CD14-positive monocyte (primary cell): ENCODE measurements at regions not wholly inside any gene's neighbourhood (a gene's known extent, or its start where the extent isn't known, plus 50 kb on each side); places are given as distances from the start of the nearest gene placed in this dataset.

Source experiments
- DNase-seq, 3 donors: peaks; one replicate each; pipeline ENCODE4 v3.0.0-alpha.2; 2011 to 2022
- H2AFZ ChIP-seq: 2 replicates; pipeline ENCODE4 v1.6.0; 2012; ENCODE audit warnings: mild to moderate bottlenecking, low read depth, low read length, inconsistent platforms; ENCODE audit not compliant: insufficient read depth, poor library complexity, severe bottlenecking
- H3K27ac ChIP-seq, 2 donors: 1 replicate in 1 of 2; 2 replicates in 1 of 2; pipeline ENCODE4 v1.5.1; 2012 to 2013; ENCODE audit warnings: low read length in 2 of 2, control low read depth in 1 of 2, inconsistent platforms in 1 of 2, low read depth in 1 of 2, mild to moderate bottlenecking in 1 of 2
- H3K27me3 ChIP-seq, 2 donors: one replicate each; pipeline versions ENCODE4 v1.6.0 to v1.6.1; 2011 to 2013; ENCODE audit warnings: low read length in 2 of 2; ENCODE audit not compliant: control insufficient read depth in 2 of 2, insufficient read depth in 2 of 2
- H3K36me3 ChIP-seq, 2 donors: replicated peaks in 1 of 2; 1 replicate in 1 of 2; 2 replicates in 1 of 2; pipeline versions ENCODE4 v1.5.1 to v1.6.1; 2012 to 2013; ENCODE audit warnings: low read length in 2 of 2, control low read depth in 1 of 2, inconsistent platforms in 1 of 2, mild to moderate bottlenecking in 1 of 2; ENCODE audit not compliant: insufficient read depth in 2 of 2, control insufficient read depth in 1 of 2
- H3K4me1 ChIP-seq, 2 donors: 1 replicate in 1 of 2; 2 replicates in 1 of 2; pipeline versions ENCODE4 v1.5.1 to v1.6.1; 2012 to 2013; ENCODE audit warnings: low read length in 2 of 2, control low read depth in 1 of 2, inconsistent platforms in 1 of 2, mild to moderate bottlenecking in 1 of 2, moderate library complexity in 1 of 2; ENCODE audit not compliant: insufficient read depth in 2 of 2, control insufficient read depth in 1 of 2
- H3K4me2 ChIP-seq: replicated peaks from 2 replicates; pipeline ENCODE3; 2012; ENCODE audit warnings: low read length, moderate library complexity, mild to moderate bottlenecking; ENCODE audit not compliant: poor library complexity, severe bottlenecking; ENCODE audit errors: extremely low read depth
- H3K4me3 ChIP-seq, 3 experiments: fragments of 200-600 bp in 1 of 3; sonication (generic) in 1 of 3; replicated peaks in 1 of 3; 1 replicate in 2 of 3; 2 replicates in 1 of 3; pipeline ENCODE4 v1.5.1; 2011 to 2013; ENCODE audit warnings: low read length in 3 of 3, mild to moderate bottlenecking in 3 of 3, control low read depth in 2 of 3, low read depth in 2 of 3, inconsistent platforms in 1 of 3, moderate library complexity in 1 of 3
- H3K79me2 ChIP-seq: 2 replicates; pipeline ENCODE4 v1.6.0; 2012; ENCODE audit warnings: mild to moderate bottlenecking, control low read depth, inconsistent platforms, low read length, moderate library complexity; ENCODE audit not compliant: insufficient read depth
- H3K9ac ChIP-seq: 2 replicates; pipeline ENCODE4 v1.6.0; 2017; ENCODE audit warnings: low read length, mild to moderate bottlenecking; ENCODE audit not compliant: insufficient read depth, poor library complexity, severe bottlenecking
- H3K9me3 ChIP-seq, 2 donors: replicated peaks in 1 of 2; 1 replicate in 1 of 2; 2 replicates in 1 of 2; pipeline versions ENCODE4 v1.5.1 to v1.6.1; 2012 to 2013; ENCODE audit warnings: low read length in 2 of 2, control low read depth in 1 of 2; ENCODE audit not compliant: control insufficient read depth in 1 of 2, insufficient read depth in 1 of 2
- H4K20me1 ChIP-seq: 2 replicates; pipeline ENCODE4 v1.6.0; 2012; ENCODE audit warnings: mild to moderate bottlenecking, low read length, control low read depth, moderate library complexity; ENCODE audit not compliant: insufficient read depth
- H3K27ac Mint-ChIP-seq, 7 donors: one replicate each; pipeline ENCODE4 v1.8.0; 2020; ENCODE audit warnings: mild to moderate bottlenecking in 7 of 7, mixed read lengths in 7 of 7, moderate library complexity in 6 of 7, inconsistent platforms in 2 of 7
- H3K27me3 Mint-ChIP-seq, 3 donors: one replicate each; pipeline ENCODE4 v1.8.0; 2021 to 2022; ENCODE audit warnings: low read depth in 3 of 3, mild to moderate bottlenecking in 3 of 3, mixed read lengths in 3 of 3, moderate library complexity in 3 of 3, inconsistent platforms in 1 of 3
- H3K36me3 Mint-ChIP-seq, 2 donors: one replicate each; pipeline ENCODE4 v1.8.0; 2020; ENCODE audit warnings: mixed read lengths in 2 of 2, inconsistent platforms in 1 of 2, mild to moderate bottlenecking in 1 of 2
- H3K4me1 Mint-ChIP-seq: one replicate; pipeline ENCODE4 v1.8.0; 2020; ENCODE audit warnings: mild to moderate bottlenecking, mixed read lengths
- H3K4me3 Mint-ChIP-seq, 2 donors: one replicate each; pipeline ENCODE4 v1.8.0; 2020; ENCODE audit warnings: mild to moderate bottlenecking in 2 of 2, mixed read lengths in 2 of 2, moderate library complexity in 1 of 2
- H3K9me3 Mint-ChIP-seq, 7 donors: one replicate each; pipeline ENCODE4 v1.8.0; 2020 to 2022; ENCODE audit warnings: mixed read lengths in 7 of 7, mild to moderate bottlenecking in 6 of 7, moderate library complexity in 6 of 7, inconsistent platforms in 2 of 7
- WGBS: methylation state at CpG from one replicate; pipeline ENCODE4 v1.1.5; 2013; ENCODE audit warnings: missing lambda C conversion rate; ENCODE audit not compliant: insufficient coverage; 5-methylcytosine and 5-hydroxymethylcytosine counted together
- intact Hi-C, 2 donors: fragments of 100-400 bp; cut with micrococcal nuclease; formaldehyde crosslinking; loops; one replicate each; pipeline versions ENCODE4 v1.15.0 to v1.15.1; 2023
- TF ChIP-seq, protein P1 (sequence below): fragments of 200-600 bp; IDR thresholded peaks from one replicate; pipeline ENCODE4 v1.8.0; 2022; ENCODE audit warnings: antibody characterized with exemption, mild to moderate bottlenecking

GRCh38 chr3:59338934-59339333, 289.1 kb upstream of the CFAP20DC start:
- H2AFZ ChIP-seq = no peak overlapping the region
- DNase-seq = no peak
- intact Hi-C loops = no loop called here
- no peak overlapping the region for H3K4me3 ChIP-seq
- peaks cover 30% of the 10 kb centered on the region for H3K4me1 Mint-ChIP-seq
- H4K20me1 ChIP-seq = no peaks in the 10 kb centered on the region
- H3K27me3 ChIP-seq = no peaks in the 10 kb centered on the region
- H3K36me3 Mint-ChIP-seq = peaks cover 1% of the 10 kb centered on the region in 2 donors
- TF ChIP-seq, protein P1, sequence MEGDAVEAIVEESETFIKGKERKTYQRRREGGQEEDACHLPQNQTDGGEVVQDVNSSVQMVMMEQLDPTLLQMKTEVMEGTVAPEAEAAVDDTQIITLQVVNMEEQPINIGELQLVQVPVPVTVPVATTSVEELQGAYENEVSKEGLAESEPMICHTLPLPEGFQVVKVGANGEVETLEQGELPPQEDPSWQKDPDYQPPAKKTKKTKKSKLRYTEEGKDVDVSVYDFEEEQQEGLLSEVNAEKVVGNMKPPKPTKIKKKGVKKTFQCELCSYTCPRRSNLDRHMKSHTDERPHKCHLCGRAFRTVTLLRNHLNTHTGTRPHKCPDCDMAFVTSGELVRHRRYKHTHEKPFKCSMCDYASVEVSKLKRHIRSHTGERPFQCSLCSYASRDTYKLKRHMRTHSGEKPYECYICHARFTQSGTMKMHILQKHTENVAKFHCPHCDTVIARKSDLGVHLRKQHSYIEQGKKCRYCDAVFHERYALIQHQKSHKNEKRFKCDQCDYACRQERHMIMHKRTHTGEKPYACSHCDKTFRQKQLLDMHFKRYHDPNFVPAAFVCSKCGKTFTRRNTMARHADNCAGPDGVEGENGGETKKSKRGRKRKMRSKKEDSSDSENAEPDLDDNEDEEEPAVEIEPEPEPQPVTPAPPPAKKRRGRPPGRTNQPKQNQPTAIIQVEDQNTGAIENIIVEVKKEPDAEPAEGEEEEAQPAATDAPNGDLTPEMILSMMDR = no peak
- WGBS = 100% methylated on average over 4 of the region's 7 CpGs
- peaks cover 0 to 1% (median 0%) of the 10 kb centered on the region in 7 donors for H3K9me3 Mint-ChIP-seq
- no peak overlapping the region for H3K27ac Mint-ChIP-seq
- H3K27me3 Mint-ChIP-seq = no peaks in the 10 kb centered on the region
- no peaks in the 10 kb centered on the region for H3K36me3 ChIP-seq
- no peak overlapping the region for H3K4me3 Mint-ChIP-seq
- peaks cover 28 to 29% of the 10 kb centered on the region in 2 donors for H3K4me1 ChIP-seq
- H3K79me2 ChIP-seq = no peaks in the 10 kb centered on the region
- H3K9me3 ChIP-seq = no peaks in the 10 kb centered on the region
- H3K4me2 ChIP-seq = no peak overlapping the region
- no peak overlapping the region for H3K27ac ChIP-seq
- no peak overlapping the region for H3K9ac ChIP-seq

GRCh38 chr3:59335338-59335737, 285.5 kb upstream of the CFAP20DC start:
- Histone ChIP-seq H3K9me3 (no peaks in the 10 kb centered on the region), H4K20me1 (no peaks in the 10 kb centered on the region), H2AFZ (peak overlapping the region; percentile 9), H3K27me3 (no peaks in the 10 kb centered on the region), H3K4me2 (no peak overlapping the region), H3K4me3 (no peak overlapping the region), H3K27ac (peak overlapping the region in 1 of 2 donors; percentile 59), H3K79me2 (no peaks in the 10 kb centered on the region), H3K4me1 (peaks cover 41 to 44% of the 10 kb centered on the region in 2 donors), H3K9ac (no peak overlapping the region), H3K36me3 (no peaks in the 10 kb centered on the region)
- peaks cover 3 to 4% of the 10 kb centered on the region in 2 donors for H3K36me3 Mint-ChIP-seq
- H3K27ac Mint-ChIP-seq = peak overlapping the region; percentile 61 to 91 (median 85)
- DNase-seq = no peak
- peaks cover 0 to 5% (median 3%) of the 10 kb centered on the region in 7 donors for H3K9me3 Mint-ChIP-seq
- H3K27me3 Mint-ChIP-seq = peaks cover 0 to 1% (median 0%) of the 10 kb centered on the region in 3 donors
- H3K4me3 Mint-ChIP-seq = no peak overlapping the region
- TF ChIP-seq, protein P1 = no peak
- intact Hi-C loops = no loop called here
- WGBS = 54% methylated on average over 3 of the region's 6 CpGs
- peaks cover 43% of the 10 kb centered on the region for H3K4me1 Mint-ChIP-seq
